ENCODE measurements at regions not wholly inside any gene's neighbourhood (a gene's known extent, or its start where the extent isn't known, plus 50 kb on each side); places are given as distances from the start of the nearest gene placed in this dataset.
A peak's percentile ranks its signal among the peaks of the same experiment; 100 is the strongest.

DNA sequence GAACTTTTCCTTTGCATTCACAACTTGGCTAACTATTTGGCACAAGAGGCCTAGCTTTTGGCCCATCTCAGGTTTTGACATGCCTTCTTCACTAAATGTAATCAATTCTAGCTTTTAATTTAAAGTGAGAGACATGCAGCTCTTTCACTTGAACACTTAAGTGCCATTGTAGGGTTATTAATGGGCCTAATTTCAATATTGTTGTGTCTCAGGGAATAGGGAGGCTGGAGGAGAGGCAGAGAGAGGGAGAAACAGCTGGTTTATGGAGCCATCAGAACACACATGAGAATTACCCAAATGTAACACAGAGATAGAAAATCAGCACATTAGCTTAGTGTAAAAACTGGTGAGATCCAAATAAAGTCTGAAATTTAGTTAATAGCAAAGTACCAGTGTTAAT, 157.4 kb downstream of the RPAP3 start:
- intact Hi-C loops (cut with DNase I): no loop called here
- TF ChIP-seq, protein P1, sequence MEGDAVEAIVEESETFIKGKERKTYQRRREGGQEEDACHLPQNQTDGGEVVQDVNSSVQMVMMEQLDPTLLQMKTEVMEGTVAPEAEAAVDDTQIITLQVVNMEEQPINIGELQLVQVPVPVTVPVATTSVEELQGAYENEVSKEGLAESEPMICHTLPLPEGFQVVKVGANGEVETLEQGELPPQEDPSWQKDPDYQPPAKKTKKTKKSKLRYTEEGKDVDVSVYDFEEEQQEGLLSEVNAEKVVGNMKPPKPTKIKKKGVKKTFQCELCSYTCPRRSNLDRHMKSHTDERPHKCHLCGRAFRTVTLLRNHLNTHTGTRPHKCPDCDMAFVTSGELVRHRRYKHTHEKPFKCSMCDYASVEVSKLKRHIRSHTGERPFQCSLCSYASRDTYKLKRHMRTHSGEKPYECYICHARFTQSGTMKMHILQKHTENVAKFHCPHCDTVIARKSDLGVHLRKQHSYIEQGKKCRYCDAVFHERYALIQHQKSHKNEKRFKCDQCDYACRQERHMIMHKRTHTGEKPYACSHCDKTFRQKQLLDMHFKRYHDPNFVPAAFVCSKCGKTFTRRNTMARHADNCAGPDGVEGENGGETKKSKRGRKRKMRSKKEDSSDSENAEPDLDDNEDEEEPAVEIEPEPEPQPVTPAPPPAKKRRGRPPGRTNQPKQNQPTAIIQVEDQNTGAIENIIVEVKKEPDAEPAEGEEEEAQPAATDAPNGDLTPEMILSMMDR (IDR thresholded peaks at IDR 0.05): no peak
- FAIRE-seq: no peak

DNA sequence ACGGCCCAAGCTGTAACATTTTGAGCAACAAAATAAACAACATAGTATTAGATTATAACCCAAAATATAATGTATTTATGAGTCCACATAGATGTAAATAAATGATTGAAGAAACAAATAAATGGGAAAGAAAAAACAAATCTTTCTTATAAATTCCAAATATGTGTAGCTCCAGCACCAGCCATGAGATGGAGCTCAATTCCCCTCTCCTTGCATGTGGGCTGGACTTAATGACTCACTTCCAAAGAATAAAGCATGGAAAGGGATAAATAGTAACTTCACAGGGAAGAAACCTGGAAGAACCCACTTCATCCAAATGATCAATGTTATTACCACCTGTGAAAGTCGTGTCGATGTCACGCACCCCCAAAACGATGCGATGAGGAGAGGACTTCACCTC, 158.8 kb downstream of the RPAP3 start:
- Histone ChIP-seq H3K9me3 (no peaks in the 10 kb centered on the region), H3K36me3 (no peaks in the 10 kb centered on the region), H3K4me3 (no peak overlapping the region), H3K4me1 (no peaks in the 10 kb centered on the region), H3K27me3 (no peaks in the 10 kb centered on the region), H3K27ac (no peak overlapping the region)
- intact Hi-C loops (cut with DNase I): no loop called here
- FAIRE-seq (no peak), ATAC-seq (no peak), DNase-seq (no peak)
- WGBS, 2 donors: 75% methylated on average over 6 of the region's 6 CpGs
- TF ChIP-seq, protein P1 (IDR thresholded peaks at IDR 0.05): no peak

More for the DNA sequence above, 157.4 kb downstream of the RPAP3 start:
- DNase-seq (no peak), ATAC-seq (no peak)
- no peaks in the 10 kb centered on the region for H3K27me3 ChIP-seq
- H3K9me3 ChIP-seq: no peaks in the 10 kb centered on the region
- no peaks in the 10 kb centered on the region for H3K4me1 ChIP-seq
- H3K27ac ChIP-seq: no peak overlapping the region
- H3K4me3 ChIP-seq: no peak overlapping the region
- no peaks in the 10 kb centered on the region for H3K36me3 ChIP-seq

DNA sequence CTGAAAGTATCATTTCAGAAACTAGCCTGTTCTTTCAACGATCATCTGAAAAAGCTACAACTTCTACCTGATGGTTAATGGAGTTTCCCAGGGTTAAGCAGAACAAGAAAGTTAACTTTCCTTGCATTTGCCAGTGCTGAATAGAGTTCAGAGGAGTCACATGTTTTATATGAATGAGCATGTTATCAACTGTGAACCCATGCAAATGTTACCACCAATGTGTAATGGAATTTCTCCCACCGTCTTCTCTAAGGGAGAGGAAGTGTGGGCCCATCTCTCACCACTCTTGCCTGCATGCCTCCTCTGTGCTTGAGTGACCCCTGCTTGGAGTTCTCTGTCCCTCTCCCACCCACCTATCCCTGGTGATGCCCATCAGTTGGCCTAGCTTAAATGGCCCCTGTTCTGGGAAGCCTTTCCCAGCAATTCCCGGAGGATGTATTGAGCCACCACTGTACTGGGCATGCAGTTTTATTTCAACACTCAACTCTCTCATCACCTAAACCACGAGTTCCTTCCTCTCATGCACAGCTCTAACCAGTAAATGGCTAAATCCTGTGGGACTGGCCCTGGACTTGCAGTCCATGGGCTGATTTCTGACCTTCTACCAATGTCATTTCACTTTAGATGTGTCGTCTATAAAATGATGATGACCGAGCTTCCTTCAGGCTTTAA, 159.8 kb downstream of the RPAP3 start:
- ATAC-seq (peak in 1 of 4 donors; percentile 25), FAIRE-seq (no peak), DNase-seq (no peak)
- 74 to 81% methylated on average over 6 of the region's 6 CpGs for WGBS, 2 donors
- H3K36me3 ChIP-seq: no peaks in the 10 kb centered on the region
- no peaks in the 10 kb centered on the region for H3K4me1 ChIP-seq
- TF ChIP-seq, protein P1 (IDR thresholded peaks at IDR 0.05): no peak
- no peak overlapping the region for H3K27ac ChIP-seq
- no peaks in the 10 kb centered on the region for H3K27me3 ChIP-seq
- no peak overlapping the region for H3K4me3 ChIP-seq
- intact Hi-C loops (cut with DNase I): no loop called here
- H3K9me3 ChIP-seq: no peaks in the 10 kb centered on the region

DNA sequence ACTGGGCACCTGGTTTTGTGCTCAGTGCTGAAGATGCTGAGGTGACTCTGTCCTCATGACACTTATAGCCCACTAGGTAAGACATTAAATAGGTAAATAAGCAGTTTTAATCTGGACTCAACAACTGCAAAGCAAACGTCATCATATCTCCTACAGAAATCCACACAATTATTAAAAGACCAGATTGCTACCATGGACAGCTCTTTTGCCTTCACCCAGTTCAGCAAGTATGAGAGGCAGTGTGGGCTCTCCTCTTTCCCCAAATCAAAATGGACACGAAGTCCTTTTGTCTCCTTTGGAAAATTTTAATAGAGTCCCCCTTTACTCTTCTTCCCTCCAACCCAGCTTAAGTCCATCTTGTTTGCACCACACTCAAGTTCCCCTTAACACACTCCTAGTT, 171.1 kb downstream of the RPAP3 start:
- H3K4me1 ChIP-seq: no peaks in the 10 kb centered on the region
- TF ChIP-seq, protein P1 (IDR thresholded peaks at IDR 0.05): no peak
- no peaks in the 10 kb centered on the region for H3K36me3 ChIP-seq
- DNase-seq: no peak
- FAIRE-seq: no peak
- no peaks in the 10 kb centered on the region for H3K9me3 ChIP-seq
- H3K4me3 ChIP-seq: no peak overlapping the region
- no peak for ATAC-seq
- H3K27ac ChIP-seq: no peak overlapping the region
- intact Hi-C loops (cut with DNase I): no loop called here
- no peaks in the 10 kb centered on the region for H3K27me3 ChIP-seq
- WGBS, 2 donors: 11 to 16% methylated on average over 2 of the region's 2 CpGs

DNA sequence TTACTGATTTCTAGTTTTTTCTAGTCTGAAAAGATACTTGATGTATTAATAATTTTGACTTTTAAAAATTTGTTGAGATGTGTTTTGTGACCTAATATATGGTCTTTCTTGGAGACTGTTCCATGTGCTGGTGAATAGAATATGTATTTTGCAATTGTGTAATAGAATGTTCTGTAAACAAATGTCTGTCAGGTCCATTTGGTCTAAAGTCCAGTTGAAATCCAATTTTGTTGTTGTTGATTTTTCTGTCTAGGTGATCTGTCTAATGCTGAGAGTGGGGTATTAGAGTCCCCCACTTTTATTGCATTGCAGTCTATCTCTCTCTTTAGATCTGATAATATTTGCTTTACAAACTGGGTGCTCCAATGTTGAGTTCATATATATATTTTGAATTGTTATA, 175.8 kb downstream of the RPAP3 start:
- no peak for DNase-seq
- no peaks in the 10 kb centered on the region for H3K9me3 ChIP-seq
- TF ChIP-seq, protein P1 (IDR thresholded peaks at IDR 0.05): no peak
- no peak for ATAC-seq
- no peak overlapping the region for H3K27ac ChIP-seq
- no peak for FAIRE-seq
- no peaks in the 10 kb centered on the region for H3K27me3 ChIP-seq
- H3K4me1 ChIP-seq: no peaks in the 10 kb centered on the region
- intact Hi-C loops (cut with DNase I): no loop called here
- no peaks in the 10 kb centered on the region for H3K36me3 ChIP-seq
- no peak overlapping the region for H3K4me3 ChIP-seq
